ENCODE measurements at regions not wholly inside any gene's neighbourhood (a gene's known extent, or its start where the extent isn't known, plus 50 kb on each side); places are given as distances from the start of the nearest gene placed in this dataset.

DNA sequence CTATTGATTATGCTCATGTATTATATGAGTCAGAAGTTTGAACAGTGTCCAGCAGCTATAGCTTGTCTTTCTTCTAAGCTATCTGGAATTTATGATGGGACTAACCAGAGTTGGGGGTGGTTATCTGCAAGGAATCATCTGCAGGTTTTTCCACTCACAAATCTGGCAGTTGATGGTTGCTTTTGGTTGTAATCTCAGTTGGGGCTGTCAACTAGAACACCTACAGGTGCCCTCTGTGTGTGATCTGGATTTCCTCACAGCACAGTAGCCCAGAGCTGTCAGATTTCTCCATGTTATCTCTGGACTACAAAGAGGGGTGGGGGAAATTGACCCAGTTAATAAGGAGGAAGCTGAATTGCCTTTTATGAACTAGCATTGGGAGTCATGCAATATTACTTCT lies 51.4 kb upstream of the MAP9 start:
- in situ Hi-C loops (cut with MboI) = no loop called here
- intact Hi-C loops (cut with micrococcal nuclease) = no loop called here
- ChIA-PET CTCF (ENCODE audit: low intra/inter-chr PET ratio) (no interaction called here), POLR2A (no interaction called here)
- no peaks in the 10 kb centered on the region for H3K9me3 ChIP-seq (replicated peaks; ENCODE audit: control insufficient read depth, insufficient read depth, low read depth, low read length)
- no peaks in the 10 kb centered on the region for H3K27me3 ChIP-seq (ENCODE audit: control insufficient read depth in 2 of 2, insufficient read depth in 2 of 2, low read length in 2 of 2)
- no peak overlapping the region for H3K4me2 ChIP-seq (ENCODE audit: insufficient read depth, low read length)
- DNase-seq (ENCODE audit: extremely low read depth in 1 of 4, low spot score in 3 of 4) (no peak), FAIRE-seq (no peak), ATAC-seq (no peak)
- no peaks in the 10 kb centered on the region for H3K36me3 ChIP-seq (ENCODE audit: control insufficient read depth, insufficient read depth, low read length)
- no peak overlapping the region for H3K9ac ChIP-seq (ENCODE audit: insufficient read depth in 1 of 2, low read depth in 2 of 2, low read length in 2 of 2)
- H3K27ac ChIP-seq (ENCODE audit: extremely low read depth, low read depth, low read length) = no peak overlapping the region
- H2AFZ ChIP-seq (ENCODE audit: low read depth, low read length) = no peak overlapping the region
- H4K20me1 ChIP-seq (replicated peaks; ENCODE audit: control insufficient read depth, insufficient read depth, low read length) = no peaks in the 10 kb centered on the region
- no peaks in the 10 kb centered on the region for H3K9me1 ChIP-seq (ENCODE audit: control insufficient read depth, insufficient read depth, low read length)
- H3K4me3 ChIP-seq = no peak overlapping the region
- H3K79me2 ChIP-seq (ENCODE audit: control insufficient read depth, insufficient read depth, low read length) = no peaks in the 10 kb centered on the region
- H3K4me1 ChIP-seq (replicated peaks in 1 of 2; ENCODE audit: control insufficient read depth in 2 of 2, insufficient read depth in 2 of 2, low read length in 2 of 2) = no peaks in the 10 kb centered on the region
- no TSS peak for BruUV-seq (replicated peaks)
- TF ChIP-seq DNMT1 (IDR thresholded peaks at IDR 0.05) (no peak), HDAC2 (IDR thresholded peaks at IDR 0.05) (no peak), ZNF507 (tag; conservative IDR thresholded peaks at IDR 0.05) (no peak), IRF9 (tag; IDR thresholded peaks at IDR 0.05) (no peak), ZC3H8 (IDR thresholded peaks at IDR 0.05) (no peak), ATF6 (CRISPR knock-in tag; IDR thresholded peaks at IDR 0.05) (no peak), HSF4 (CRISPR knock-in tag; IDR thresholded peaks at IDR 0.05; ENCODE audit: borderline replicate concordance) (no peak), HDAC1 (IDR thresholded peaks at IDR 0.05) (no peak), CBX8 (IDR thresholded peaks at IDR 0.05; ENCODE audit: borderline replicate concordance, extremely low read depth, low read depth, low read length, poor library complexity, severe bottlenecking) (no peak), STAT5A (IDR thresholded peaks at IDR 0.05; ENCODE audit: borderline replicate concordance, low read length) (no peak), ESRRA (IDR thresholded peaks at IDR 0.05; ENCODE audit: borderline replicate concordance, low read depth) (no peak), CBX3 (IDR thresholded peaks at IDR 0.05; ENCODE audit: borderline replicate concordance in 1 of 2, low read length in 2 of 2) (no peak), CBX2 (IDR thresholded peaks at IDR 0.05; ENCODE audit: insufficient read depth, low read length, poor library complexity, severe bottlenecking) (no peak), SRSF9 (IDR thresholded peaks at IDR 0.05; ENCODE audit: borderline replicate concordance, low read depth, low read length) (no peak), TOE1 (IDR thresholded peaks at IDR 0.05; ENCODE audit: borderline replicate concordance) (no peak), TOE1 (CRISPR knock-in tag; IDR thresholded peaks at IDR 0.05; ENCODE audit: borderline replicate concordance, low read depth) (no peak)
- TF ChIP-seq, protein P1, sequence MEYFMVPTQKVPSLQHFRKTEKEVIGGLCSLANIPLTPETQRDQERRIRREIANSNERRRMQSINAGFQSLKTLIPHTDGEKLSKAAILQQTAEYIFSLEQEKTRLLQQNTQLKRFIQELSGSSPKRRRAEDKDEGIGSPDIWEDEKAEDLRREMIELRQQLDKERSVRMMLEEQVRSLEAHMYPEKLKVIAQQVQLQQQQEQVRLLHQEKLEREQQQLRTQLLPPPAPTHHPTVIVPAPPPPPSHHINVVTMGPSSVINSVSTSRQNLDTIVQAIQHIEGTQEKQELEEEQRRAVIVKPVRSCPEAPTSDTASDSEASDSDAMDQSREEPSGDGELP (CRISPR knock-in tag; IDR thresholded peaks at IDR 0.05; ENCODE audit: borderline replicate concordance) = no peak

Data from K562 (cell line).